HEK293 (cell line): ENCODE measurements at regions not wholly inside any gene's neighbourhood (a gene's known extent, or its start where the extent isn't known, plus 50 kb on each side); places are given as distances from the start of the nearest gene placed in this dataset.

Source experiments
- CTCF ChIP-seq: fragments of 450-650 bp; formaldehyde crosslinking; IDR thresholded peaks from 2 replicates; pipeline ENCODE4 v1.5.1; 2016; ENCODE audit warnings: missing biosample characterization, missing genetic modification characterization
- YY1 ChIP-seq: fragments of 450-650 bp; formaldehyde crosslinking; IDR thresholded peaks from 2 replicates; pipeline ENCODE4 v1.5.1; 2018; ENCODE audit warnings: missing biosample characterization, missing genetic modification characterization

GRCh38 chr2:40628556-40628955 is 176.7 kb upstream of the SLC8A1 start:
- TF ChIP-seq YY1 = no peak
- TF ChIP-seq CTCF (tag by site-specific recombination) = no peak
